NCI-H460 (cell line): ENCODE measurements at regions not wholly inside any gene's neighbourhood (a gene's known extent, or its start where the extent isn't known, plus 50 kb on each side); places are given as distances from the start of the nearest gene placed in this dataset.
"Not testable (repeated sequence)": the region's sequence is repeated elsewhere in the genome, so short reads cannot be mapped to it uniquely, and the experiment has no call there.

Experiments used
- DNase-seq: peaks from one replicate; pipeline ENCODE4 v3.0.0-alpha.2; 2016; ENCODE audit warnings: low read depth; ENCODE audit errors: extremely low read depth
- small RNA-seq, 2 experiments: library from RNA; depleted of rRNA; stranded (forward); fragments of <200 nt; gene quantifications; one replicate each; pipeline ENCODE3, GENCODE V24; 2014

GRCh38 chr5:127210042-127210441 lies 80.6 kb upstream of the MEGF10 start:
- no peak for DNase-seq

GRCh38 chr5:127213231-127213630 lies 77.4 kb upstream of the MEGF10 start:
- DNase-seq, result no peak

- no peak for DNase-seq
These were observed 74.5 kb upstream of the MEGF10 start for GRCh38 chr5:127216143-127216542.

GRCh38 chr5:127216898-127217675 lies 73.5 kb upstream of the MEGF10 start:
- no peak for DNase-seq

GRCh38 chr5:127221936-127222335 lies 68.7 kb upstream of the MEGF10 start:
- DNase-seq, result not testable (repeated sequence)

GRCh38 chr5:127222571-127223156 lies 67.9 kb upstream of the MEGF10 start:
- DNase-seq, result not testable (repeated sequence)

- DNase-seq, result no peak
These were observed 67.2 kb upstream of the MEGF10 start for GRCh38 chr5:127223256-127223974.

- no peak for DNase-seq
These were observed 62.7 kb upstream of the MEGF10 start for GRCh38 chr5:127227881-127228280.

- DNase-seq, result no peak
These were observed 61.9 kb upstream of the MEGF10 start for GRCh38 chr5:127228540-127229184.

- no peak for DNase-seq
These were observed 61.3 kb upstream of the MEGF10 start for GRCh38 chr5:127229185-127229889.

GRCh38 chr5:127231118-127231517 lies 59.5 kb upstream of the MEGF10 start:
- DNase-seq, result no peak

GRCh38 chr5:127233590-127233989 lies 57.0 kb upstream of the MEGF10 start:
- no peak for DNase-seq

- no peak for DNase-seq
These were observed 55.5 kb upstream of the MEGF10 start for GRCh38 chr5:127235136-127235535.

- no peak for DNase-seq
These were observed 54.3 kb upstream of the MEGF10 start for GRCh38 chr5:127236254-127236653.

Small RNA genes in the stretch of these regions (small RNA-seq; reads per million reads assigned to genes)
- gene AC011416.2, result 0 reads per million in 2 experiments
- 0 reads per million in 2 experiments for gene MRPS5P3
